A673 (cell line): ENCODE measurements at regions not wholly inside any gene's neighbourhood (a gene's known extent, or its start where the extent isn't known, plus 50 kb on each side); places are given as distances from the start of the nearest gene placed in this dataset.

Source experiments
- EZH2 ChIP-seq: fragments of 200-600 bp; sonication (generic); IDR thresholded peaks from 2 replicates; pipeline ENCODE4 v1.6.1; 2017; ENCODE audit warnings: borderline replicate concordance, low read depth, mild to moderate bottlenecking, mixed read lengths, antibody characterized with exemption, low read length; ENCODE audit not compliant: poor library complexity, severe bottlenecking
- TF ChIP-seq, protein P1 (sequence below): fragments of 300-800, 200-600 bp; sonication (generic); conservative IDR thresholded peaks from 2 replicates; pipeline ENCODE4 v1.5.1; 2017; ENCODE audit warnings: low read depth, mild to moderate bottlenecking, antibody characterized with exemption, low read length, moderate library complexity, mixed read lengths

DNA sequence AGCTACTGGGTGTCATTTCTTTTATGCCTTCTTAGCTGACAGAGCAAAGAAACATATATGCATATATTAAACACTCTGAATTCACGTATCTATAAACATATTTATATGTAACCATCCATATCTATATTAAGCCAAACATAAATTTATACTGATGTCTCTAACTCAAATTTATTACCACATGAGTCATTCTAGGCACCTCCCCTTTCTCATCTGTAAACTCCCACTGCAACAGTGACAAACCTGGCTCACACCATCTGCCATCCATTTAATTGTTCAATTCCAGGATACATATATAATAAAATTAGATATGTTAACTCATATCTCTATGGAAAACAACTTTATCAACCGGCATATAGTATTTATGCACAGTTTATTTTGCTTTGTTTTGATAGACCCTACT lies 722.3 kb downstream of the SORCS1 start:
- TF ChIP-seq, protein P1, sequence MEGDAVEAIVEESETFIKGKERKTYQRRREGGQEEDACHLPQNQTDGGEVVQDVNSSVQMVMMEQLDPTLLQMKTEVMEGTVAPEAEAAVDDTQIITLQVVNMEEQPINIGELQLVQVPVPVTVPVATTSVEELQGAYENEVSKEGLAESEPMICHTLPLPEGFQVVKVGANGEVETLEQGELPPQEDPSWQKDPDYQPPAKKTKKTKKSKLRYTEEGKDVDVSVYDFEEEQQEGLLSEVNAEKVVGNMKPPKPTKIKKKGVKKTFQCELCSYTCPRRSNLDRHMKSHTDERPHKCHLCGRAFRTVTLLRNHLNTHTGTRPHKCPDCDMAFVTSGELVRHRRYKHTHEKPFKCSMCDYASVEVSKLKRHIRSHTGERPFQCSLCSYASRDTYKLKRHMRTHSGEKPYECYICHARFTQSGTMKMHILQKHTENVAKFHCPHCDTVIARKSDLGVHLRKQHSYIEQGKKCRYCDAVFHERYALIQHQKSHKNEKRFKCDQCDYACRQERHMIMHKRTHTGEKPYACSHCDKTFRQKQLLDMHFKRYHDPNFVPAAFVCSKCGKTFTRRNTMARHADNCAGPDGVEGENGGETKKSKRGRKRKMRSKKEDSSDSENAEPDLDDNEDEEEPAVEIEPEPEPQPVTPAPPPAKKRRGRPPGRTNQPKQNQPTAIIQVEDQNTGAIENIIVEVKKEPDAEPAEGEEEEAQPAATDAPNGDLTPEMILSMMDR: no peak
- TF ChIP-seq EZH2: no peak
